Colonic mucosa (tissue), 4 donors: ENCODE measurements at regions not wholly inside any gene's neighbourhood (a gene's known extent, or its start where the extent isn't known, plus 50 kb on each side); places are given as distances from the start of the nearest gene placed in this dataset.

Source experiments
- DNase-seq: peaks from one replicate; pipeline ENCODE4 v3.0.0-alpha.2; 2020
- H3K27ac ChIP-seq: fragments of 200-600 bp; one replicate; pipeline ENCODE4 v1.8.0; 2021
- H3K27me3 ChIP-seq: fragments of 200-600 bp; one replicate; pipeline ENCODE4 v1.8.0; 2021
- H3K36me3 ChIP-seq: fragments of 200-600 bp; one replicate; pipeline ENCODE4 v1.8.0; 2021
- H3K4me1 ChIP-seq: fragments of 200-600 bp; one replicate; pipeline ENCODE4 v1.8.0; 2021; ENCODE audit warnings: mild to moderate bottlenecking
- H3K4me3 ChIP-seq: fragments of 200-600 bp; one replicate; pipeline ENCODE4 v1.8.0; 2021
- H3K9ac ChIP-seq, 2 donors: one replicate each; pipeline ENCODE4 v1.7.0; 2013; ENCODE audit warnings: control low read depth in 2 of 2, low read depth in 2 of 2, low read length in 2 of 2
- H3K9me3 ChIP-seq: fragments of 200-600 bp; one replicate; pipeline ENCODE4 v1.8.0; 2021
- CTCF ChIP-seq: fragments of 200-600 bp; IDR thresholded peaks from one replicate; pipeline ENCODE4 v1.8.0; 2022; ENCODE audit warnings: antibody characterized with exemption, mild to moderate bottlenecking
- intact Hi-C: fragments of 100-400 bp; cut with DNase I; formaldehyde crosslinking; loops from one replicate; pipeline ENCODE4 v1.14.1; 2022
- donor health status: healthy.
- donor health status: DM: no; HTN: no; CAD: no.
- donor health status: DM: no; HTN: no; CAD: no.

GRCh38 chr2:14459786-14460325 is 172.7 kb upstream of the LRATD1 start:
- no peaks in the 10 kb centered on the region for H3K36me3 ChIP-seq
- no peak for DNase-seq
- no peak overlapping the region for H3K9ac ChIP-seq
- no peak for TF ChIP-seq CTCF
- no peak overlapping the region for H3K4me3 ChIP-seq
- H3K27ac ChIP-seq: no peak overlapping the region
- no peaks in the 10 kb centered on the region for H3K27me3 ChIP-seq
- intact Hi-C loops: no loop called here
- no peaks in the 10 kb centered on the region for H3K4me1 ChIP-seq
- no peaks in the 10 kb centered on the region for H3K9me3 ChIP-seq

GRCh38 chr2:14475994-14476393 is 156.5 kb upstream of the LRATD1 start:
- intact Hi-C loops: no loop called here
- DNase-seq: no peak
- H3K27me3 ChIP-seq: no peaks in the 10 kb centered on the region
- no peak overlapping the region for H3K9ac ChIP-seq
- no peak for TF ChIP-seq CTCF
- no peaks in the 10 kb centered on the region for H3K36me3 ChIP-seq
- H3K27ac ChIP-seq: no peak overlapping the region
- H3K4me1 ChIP-seq: no peaks in the 10 kb centered on the region
- H3K9me3 ChIP-seq: no peaks in the 10 kb centered on the region
- H3K4me3 ChIP-seq: no peak overlapping the region

GRCh38 chr2:14479486-14479885 is 153.0 kb upstream of the LRATD1 start:
- H3K27me3 ChIP-seq: no peaks in the 10 kb centered on the region
- H3K9me3 ChIP-seq: no peaks in the 10 kb centered on the region
- H3K27ac ChIP-seq: no peak overlapping the region
- DNase-seq: no peak
- H3K4me3 ChIP-seq: no peak overlapping the region
- H3K4me1 ChIP-seq: no peaks in the 10 kb centered on the region
- TF ChIP-seq CTCF: no peak
- no peak overlapping the region for H3K9ac ChIP-seq
- no peaks in the 10 kb centered on the region for H3K36me3 ChIP-seq
- intact Hi-C loops: no loop called here

GRCh38 chr2:14480120-14480519 is 152.4 kb upstream of the LRATD1 start:
- Histone ChIP-seq H3K9me3 (no peaks in the 10 kb centered on the region), H3K4me3 (no peak overlapping the region), H3K36me3 (no peaks in the 10 kb centered on the region), H3K27ac (no peak overlapping the region), H3K27me3 (no peaks in the 10 kb centered on the region), H3K4me1 (no peaks in the 10 kb centered on the region), H3K9ac (no peak overlapping the region)
- no peak for DNase-seq
- no peak for TF ChIP-seq CTCF
- intact Hi-C loops: no loop called here

- no peaks in the 10 kb centered on the region for H3K36me3 ChIP-seq
- H3K4me3 ChIP-seq: no peak overlapping the region
- intact Hi-C loops: no loop called here
- H3K9me3 ChIP-seq: no peaks in the 10 kb centered on the region
- DNase-seq: no peak
- H3K27ac ChIP-seq: no peak overlapping the region
- no peak for TF ChIP-seq CTCF
- no peaks in the 10 kb centered on the region for H3K4me1 ChIP-seq
- H3K9ac ChIP-seq: no peak overlapping the region
- H3K27me3 ChIP-seq: no peaks in the 10 kb centered on the region
Observed at GRCh38 chr2:14480906-14481305, 151.6 kb upstream of the LRATD1 start.
